Calu3 (cell line): ENCODE measurements at regions not wholly inside any gene's neighbourhood (a gene's known extent, or its start where the extent isn't known, plus 50 kb on each side); places are given as distances from the start of the nearest gene placed in this dataset.
A peak's percentile ranks its signal among the peaks of the same experiment; 100 is the strongest.

ENCODE experiments used
- BruUV-seq: library from RNA; stranded (reverse); fragments of 400-500 nt; replicated peaks from 2 replicates; lab custom pipeline; 2021; lab: Mats Ljungman, UMichigan
- CTCF ChIA-PET: fragments of 300-600 bp; sonication (Branson Sonifier 250); formaldehyde crosslinking; loops from one replicate; lab custom pipeline; 2022; ENCODE audit warnings: antibody characterized with exemption; lab: Charles Lee
- DNase-seq: peaks from one replicate; pipeline ENCODE4 v3.0.0; 2022
- H3K27ac Mint-ChIP-seq: one replicate; pipeline ENCODE4 v1.8.0; 2022; ENCODE audit warnings: mixed read lengths; ENCODE audit not compliant: unreplicated experiment
- H3K27me3 Mint-ChIP-seq: one replicate; pipeline ENCODE4 v1.8.0; 2022; ENCODE audit warnings: mixed read lengths; ENCODE audit not compliant: unreplicated experiment
- H3K36me3 Mint-ChIP-seq: one replicate; pipeline ENCODE4 v1.8.0; 2022; ENCODE audit warnings: mild to moderate bottlenecking, moderate library complexity, mixed read lengths; ENCODE audit not compliant: insufficient read depth, unreplicated experiment
- H3K4me1 Mint-ChIP-seq: one replicate; pipeline ENCODE4 v1.8.0; 2022; ENCODE audit warnings: mild to moderate bottlenecking, low read depth, mixed read lengths; ENCODE audit not compliant: unreplicated experiment
- H3K4me3 Mint-ChIP-seq: one replicate; pipeline ENCODE4 v1.8.0; 2022; ENCODE audit warnings: mild to moderate bottlenecking, low read depth, moderate library complexity, mixed read lengths; ENCODE audit not compliant: unreplicated experiment
- H3K9me3 Mint-ChIP-seq: one replicate; pipeline ENCODE4 v1.8.0; 2022; ENCODE audit warnings: low read depth, mixed read lengths; ENCODE audit not compliant: unreplicated experiment
- intact Hi-C: fragments of 100-400 bp; cut with micrococcal nuclease; formaldehyde crosslinking; loops from one replicate; pipeline ENCODE4 v1.10.0; 2022; ENCODE audit not compliant: unreplicated experiment
- TF ChIP-seq, protein P1 (sequence below): fragments of 200-600 bp; IDR thresholded peaks from one replicate; pipeline ENCODE4 v1.8.0; 2022; ENCODE audit warnings: antibody characterized with exemption; ENCODE audit not compliant: unreplicated experiment

DNA sequence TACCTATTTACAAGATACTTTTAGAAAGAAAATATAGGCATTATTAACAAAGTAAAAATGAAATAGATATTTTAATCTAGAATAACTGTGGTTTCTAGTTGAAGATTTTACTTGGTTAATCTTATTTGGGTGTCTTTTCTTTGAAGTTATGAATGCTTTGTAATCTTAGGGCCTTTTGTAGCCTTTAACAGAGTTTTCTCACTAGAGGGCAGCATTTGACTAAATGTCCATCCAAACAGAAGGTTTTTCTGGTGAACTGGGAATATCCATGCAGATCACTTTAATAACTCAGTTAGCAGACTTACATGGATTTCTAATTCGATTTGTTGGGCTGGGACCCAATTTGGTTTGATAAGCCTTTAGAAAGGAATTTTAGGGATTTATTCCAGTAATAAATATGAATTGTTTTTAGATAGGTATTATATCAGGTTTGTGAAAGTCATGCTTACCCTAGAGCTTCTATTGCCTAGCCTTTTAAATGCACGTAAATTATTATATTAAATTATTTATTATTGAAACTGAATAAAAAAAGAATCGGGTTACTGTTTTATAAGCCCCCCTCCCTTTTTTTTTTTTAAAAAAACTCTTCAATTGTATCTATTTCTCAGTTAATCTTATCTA is 119.7 kb downstream of the ZNF326 start:
- H3K36me3 Mint-ChIP-seq: no peaks in the 10 kb centered on the region
- no peak overlapping the region for H3K27ac Mint-ChIP-seq
- no peaks in the 10 kb centered on the region for H3K4me1 Mint-ChIP-seq
- intact Hi-C loops: loop anchor here (2.0 to 5.0 kb wide), 3 partner anchors 68 to 1168 kb away; no protein-coding TSS in a partner anchor
- TF ChIP-seq, protein P1, sequence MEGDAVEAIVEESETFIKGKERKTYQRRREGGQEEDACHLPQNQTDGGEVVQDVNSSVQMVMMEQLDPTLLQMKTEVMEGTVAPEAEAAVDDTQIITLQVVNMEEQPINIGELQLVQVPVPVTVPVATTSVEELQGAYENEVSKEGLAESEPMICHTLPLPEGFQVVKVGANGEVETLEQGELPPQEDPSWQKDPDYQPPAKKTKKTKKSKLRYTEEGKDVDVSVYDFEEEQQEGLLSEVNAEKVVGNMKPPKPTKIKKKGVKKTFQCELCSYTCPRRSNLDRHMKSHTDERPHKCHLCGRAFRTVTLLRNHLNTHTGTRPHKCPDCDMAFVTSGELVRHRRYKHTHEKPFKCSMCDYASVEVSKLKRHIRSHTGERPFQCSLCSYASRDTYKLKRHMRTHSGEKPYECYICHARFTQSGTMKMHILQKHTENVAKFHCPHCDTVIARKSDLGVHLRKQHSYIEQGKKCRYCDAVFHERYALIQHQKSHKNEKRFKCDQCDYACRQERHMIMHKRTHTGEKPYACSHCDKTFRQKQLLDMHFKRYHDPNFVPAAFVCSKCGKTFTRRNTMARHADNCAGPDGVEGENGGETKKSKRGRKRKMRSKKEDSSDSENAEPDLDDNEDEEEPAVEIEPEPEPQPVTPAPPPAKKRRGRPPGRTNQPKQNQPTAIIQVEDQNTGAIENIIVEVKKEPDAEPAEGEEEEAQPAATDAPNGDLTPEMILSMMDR: no peak
- H3K9me3 Mint-ChIP-seq: no peaks in the 10 kb centered on the region
- no peak overlapping the region for H3K4me3 Mint-ChIP-seq
- BruUV-seq: no TSS peak
- CTCF ChIA-PET: no interaction called here
- peak; percentile 17 for DNase-seq
- H3K27me3 Mint-ChIP-seq: peaks cover 29% of the 10 kb centered on the region

- CTCF ChIA-PET: interaction anchor here (0.6 kb wide), 1 partner anchor 1242 kb away, joined by 3 read pairs; no protein-coding TSS in a partner anchor
- TF ChIP-seq, protein P1: no peak
- Mint-ChIP-seq H3K36me3 (no peaks in the 10 kb centered on the region), H3K27me3 (peaks cover 60% of the 10 kb centered on the region), H3K4me3 (no peak overlapping the region), H3K27ac (no peak overlapping the region), H3K9me3 (no peaks in the 10 kb centered on the region), H3K4me1 (no peaks in the 10 kb centered on the region)
- no peak for DNase-seq
- intact Hi-C loops: no loop called here
- BruUV-seq: no TSS peak
Observed at GRCh38 chr1:90107990-90108389, 113.1 kb downstream of the ZNF326 start.

DNA sequence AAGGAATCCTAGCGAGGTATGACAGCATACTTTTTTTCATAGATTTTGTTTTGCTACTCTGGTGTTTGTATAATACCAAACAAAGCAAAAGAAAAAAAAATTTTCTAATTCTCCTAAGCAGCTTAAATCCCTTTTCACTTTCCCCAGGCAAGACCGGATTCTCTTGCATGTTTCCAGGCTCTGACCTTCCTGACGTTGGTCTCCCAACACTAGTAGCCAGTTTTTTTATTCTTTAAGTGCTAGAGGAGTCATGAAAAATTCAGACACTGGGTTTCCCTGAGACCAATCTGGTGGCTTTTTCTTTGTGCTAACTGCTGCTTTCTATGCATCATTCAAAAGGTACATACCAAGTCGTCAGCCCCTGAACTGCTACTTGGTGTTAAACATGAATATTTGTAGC is 111.4 kb downstream of the ZNF326 start:
- Mint-ChIP-seq H3K27me3 (peaks cover 60% of the 10 kb centered on the region), H3K27ac (no peak overlapping the region), H3K4me3 (no peak overlapping the region), H3K9me3 (no peaks in the 10 kb centered on the region), H3K4me1 (no peaks in the 10 kb centered on the region), H3K36me3 (no peaks in the 10 kb centered on the region)
- CTCF ChIA-PET: no interaction called here
- BruUV-seq: no TSS peak
- TF ChIP-seq, protein P1: no peak
- DNase-seq: no peak
- intact Hi-C loops: no loop called here

DNA sequence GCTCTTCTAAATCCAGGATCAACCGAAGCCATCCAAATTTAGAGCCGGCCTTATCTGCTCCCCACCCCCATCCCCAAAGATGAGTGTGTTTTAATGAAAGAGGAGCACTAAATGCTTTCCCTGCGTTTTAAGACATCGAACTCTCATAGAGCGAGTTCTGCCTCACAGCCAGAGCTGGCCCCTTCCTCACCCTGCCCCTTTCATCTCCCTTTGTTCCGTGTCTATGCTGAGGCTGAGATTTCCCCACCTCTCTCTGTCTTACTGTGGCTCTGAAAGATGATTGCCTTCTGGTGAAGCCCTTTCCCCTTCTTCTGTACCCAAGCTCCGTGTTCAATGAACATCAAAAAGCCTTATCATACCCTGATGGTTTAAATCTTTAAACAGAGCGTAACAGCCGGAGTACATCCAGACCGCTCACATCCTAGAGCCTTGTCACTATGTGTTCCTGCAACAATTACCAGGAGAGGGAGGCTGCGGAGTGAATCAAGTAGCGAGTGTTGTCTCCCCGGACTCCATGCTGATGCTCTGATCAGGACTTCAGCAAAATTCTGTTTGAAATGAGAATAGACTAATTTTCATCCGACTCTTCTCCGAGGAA is 110.1 kb downstream of the ZNF326 start:
- Mint-ChIP-seq H3K4me3 (no peak overlapping the region), H3K9me3 (no peaks in the 10 kb centered on the region), H3K27ac (no peak overlapping the region), H3K4me1 (no peaks in the 10 kb centered on the region), H3K27me3 (peaks cover 55% of the 10 kb centered on the region), H3K36me3 (no peaks in the 10 kb centered on the region)
- DNase-seq: no peak
- CTCF ChIA-PET: no interaction called here
- no TSS peak for BruUV-seq
- intact Hi-C loops: no loop called here
- TF ChIP-seq, protein P1: no peak
